ENCODE measurements at regions not wholly inside any gene's neighbourhood (a gene's known extent, or its start where the extent isn't known, plus 50 kb on each side); places are given as distances from the start of the nearest gene placed in this dataset.

DNA sequence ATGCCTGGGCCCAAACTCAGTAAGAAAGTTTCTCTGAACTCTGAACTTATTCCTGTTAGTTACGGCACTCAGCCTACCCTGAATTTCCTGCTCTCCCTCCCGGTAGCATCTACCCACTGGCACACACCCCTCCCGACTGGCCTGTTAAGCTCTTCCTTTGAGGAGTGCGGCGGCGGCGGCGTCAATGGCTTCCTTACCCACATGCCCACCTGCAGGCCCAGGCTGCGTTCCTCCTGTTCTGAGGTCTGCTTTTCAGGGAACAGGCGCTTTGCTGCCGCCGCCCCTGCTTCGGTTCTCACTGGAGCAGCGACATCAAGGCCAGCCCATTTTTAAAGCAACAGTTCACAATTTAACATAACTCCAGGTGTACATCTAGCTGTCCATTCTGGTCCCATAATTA is 432.4 kb downstream of the DCDC2C start:
- TF ChIP-seq, protein P1, sequence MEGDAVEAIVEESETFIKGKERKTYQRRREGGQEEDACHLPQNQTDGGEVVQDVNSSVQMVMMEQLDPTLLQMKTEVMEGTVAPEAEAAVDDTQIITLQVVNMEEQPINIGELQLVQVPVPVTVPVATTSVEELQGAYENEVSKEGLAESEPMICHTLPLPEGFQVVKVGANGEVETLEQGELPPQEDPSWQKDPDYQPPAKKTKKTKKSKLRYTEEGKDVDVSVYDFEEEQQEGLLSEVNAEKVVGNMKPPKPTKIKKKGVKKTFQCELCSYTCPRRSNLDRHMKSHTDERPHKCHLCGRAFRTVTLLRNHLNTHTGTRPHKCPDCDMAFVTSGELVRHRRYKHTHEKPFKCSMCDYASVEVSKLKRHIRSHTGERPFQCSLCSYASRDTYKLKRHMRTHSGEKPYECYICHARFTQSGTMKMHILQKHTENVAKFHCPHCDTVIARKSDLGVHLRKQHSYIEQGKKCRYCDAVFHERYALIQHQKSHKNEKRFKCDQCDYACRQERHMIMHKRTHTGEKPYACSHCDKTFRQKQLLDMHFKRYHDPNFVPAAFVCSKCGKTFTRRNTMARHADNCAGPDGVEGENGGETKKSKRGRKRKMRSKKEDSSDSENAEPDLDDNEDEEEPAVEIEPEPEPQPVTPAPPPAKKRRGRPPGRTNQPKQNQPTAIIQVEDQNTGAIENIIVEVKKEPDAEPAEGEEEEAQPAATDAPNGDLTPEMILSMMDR (IDR thresholded peaks at IDR 0.05; ENCODE audit: borderline replicate concordance, control extremely low read depth, extremely low read depth, insufficient read depth, missing control alignments) = no peak
- in situ Hi-C loops (cut with MboI; ENCODE audit: low sequenced_read_pairs, unreplicated experiment) = no loop called here
- no peak for DNase-seq (ENCODE audit: low spot score)

DNA sequence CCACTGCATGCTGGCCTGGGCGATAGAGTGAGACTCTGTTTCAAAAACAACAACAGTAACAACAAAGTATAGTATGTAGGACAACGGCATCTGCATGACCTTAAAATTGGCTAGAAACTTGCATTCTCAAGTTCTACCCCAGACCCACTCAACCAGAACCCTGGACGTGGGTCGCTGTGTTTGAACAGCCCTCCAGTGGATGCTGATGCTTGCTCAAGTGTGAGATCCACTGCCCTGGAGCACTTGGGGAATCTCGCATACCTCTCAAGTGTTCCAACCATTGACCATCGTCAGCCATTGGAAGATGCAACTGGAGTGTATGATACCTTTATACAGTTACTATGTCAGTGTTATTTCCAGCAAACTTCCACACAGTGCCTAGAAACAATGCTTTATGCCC is 435.9 kb downstream of the DCDC2C start:
- in situ Hi-C loops (cut with MboI; ENCODE audit: low sequenced_read_pairs, unreplicated experiment) = no loop called here
- TF ChIP-seq, protein P1 (IDR thresholded peaks at IDR 0.05; ENCODE audit: borderline replicate concordance, control extremely low read depth, extremely low read depth, insufficient read depth, missing control alignments) = no peak
- no peak for DNase-seq (ENCODE audit: low spot score)

DNA sequence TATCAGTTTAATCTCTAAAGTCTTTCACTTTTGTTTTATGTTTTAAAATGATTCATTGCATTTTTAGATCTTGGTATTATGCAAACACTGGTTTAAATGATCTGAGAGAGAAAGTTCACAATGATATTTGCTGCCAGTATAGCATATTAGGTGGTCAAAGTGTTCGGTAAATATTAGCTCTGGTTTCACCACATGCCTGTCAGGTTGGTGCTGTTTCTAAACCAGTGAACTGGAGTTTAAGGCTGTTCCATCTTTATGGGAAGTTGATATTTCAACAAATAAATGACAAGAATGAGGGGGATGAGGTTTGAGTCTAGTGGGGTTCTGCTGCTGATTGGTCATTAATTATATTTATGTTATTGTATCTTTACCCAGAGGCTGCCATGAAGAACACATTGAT is 436.4 kb downstream of the DCDC2C start:
- in situ Hi-C loops (cut with MboI; ENCODE audit: low sequenced_read_pairs, unreplicated experiment) = no loop called here
- DNase-seq (ENCODE audit: low spot score) = no peak
- TF ChIP-seq, protein P1 (IDR thresholded peaks at IDR 0.05; ENCODE audit: borderline replicate concordance, control extremely low read depth, extremely low read depth, insufficient read depth, missing control alignments) = no peak

DNA sequence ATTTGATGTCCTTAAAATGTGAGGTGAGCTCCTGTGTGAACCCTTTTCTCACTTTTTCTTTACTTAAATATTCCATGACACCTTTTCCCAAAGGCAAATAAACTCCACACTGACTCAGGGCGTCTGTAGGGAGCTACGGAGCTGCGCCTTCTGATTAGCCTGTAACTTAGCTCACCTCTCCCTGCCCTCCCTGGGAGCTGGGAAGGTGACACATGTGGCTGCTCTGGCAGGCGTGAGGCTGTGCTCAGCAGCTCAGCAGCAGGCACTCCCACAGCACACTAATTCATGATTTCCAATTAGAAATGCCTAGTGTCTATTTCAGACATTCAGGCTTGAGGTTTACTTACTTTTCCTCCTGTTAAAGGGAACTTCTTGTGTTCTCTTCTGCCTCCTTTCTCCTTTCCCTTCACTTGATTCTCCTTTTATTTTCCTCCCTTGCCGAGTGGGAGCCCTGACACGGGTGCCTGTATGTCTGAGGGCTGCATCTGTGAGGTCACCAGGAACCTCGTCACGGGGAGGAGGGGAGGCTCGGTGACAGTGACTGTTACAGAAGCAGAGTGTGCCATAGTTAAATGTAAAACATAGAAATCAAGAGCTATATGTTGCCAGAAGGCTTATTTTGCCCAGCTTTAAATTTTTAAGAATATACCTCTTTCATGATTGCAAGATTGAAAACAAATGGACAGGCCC is 437.1 kb downstream of the DCDC2C start:
- DNase-seq (ENCODE audit: low spot score) = no peak
- in situ Hi-C loops (cut with MboI; ENCODE audit: low sequenced_read_pairs, unreplicated experiment) = no loop called here
- TF ChIP-seq, protein P1 (IDR thresholded peaks at IDR 0.05; ENCODE audit: borderline replicate concordance, control extremely low read depth, extremely low read depth, insufficient read depth, missing control alignments) = no peak

DNA sequence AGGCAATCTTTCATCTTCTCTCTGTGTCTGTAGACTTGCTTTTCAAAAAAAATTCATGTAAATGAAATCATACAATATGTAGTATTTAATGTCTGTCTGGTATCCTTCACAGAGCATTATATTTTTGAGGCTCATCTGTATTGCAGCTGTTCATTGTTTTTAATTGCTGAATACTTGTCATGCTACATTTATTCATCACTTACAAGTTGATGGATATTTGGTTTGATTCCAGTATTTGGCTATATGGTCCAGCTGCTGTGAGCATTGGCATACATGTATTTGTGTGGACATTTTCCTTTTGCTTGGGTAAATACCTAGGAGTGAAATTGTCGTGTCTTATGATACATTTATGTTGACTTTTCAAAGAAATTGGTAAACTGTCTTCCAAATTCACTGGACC is 441.4 kb downstream of the DCDC2C start:
- DNase-seq (ENCODE audit: low spot score) = no peak
- TF ChIP-seq, protein P1 (IDR thresholded peaks at IDR 0.05; ENCODE audit: borderline replicate concordance, control extremely low read depth, extremely low read depth, insufficient read depth, missing control alignments) = no peak
- in situ Hi-C loops (cut with MboI; ENCODE audit: low sequenced_read_pairs, unreplicated experiment) = no loop called here

DNA sequence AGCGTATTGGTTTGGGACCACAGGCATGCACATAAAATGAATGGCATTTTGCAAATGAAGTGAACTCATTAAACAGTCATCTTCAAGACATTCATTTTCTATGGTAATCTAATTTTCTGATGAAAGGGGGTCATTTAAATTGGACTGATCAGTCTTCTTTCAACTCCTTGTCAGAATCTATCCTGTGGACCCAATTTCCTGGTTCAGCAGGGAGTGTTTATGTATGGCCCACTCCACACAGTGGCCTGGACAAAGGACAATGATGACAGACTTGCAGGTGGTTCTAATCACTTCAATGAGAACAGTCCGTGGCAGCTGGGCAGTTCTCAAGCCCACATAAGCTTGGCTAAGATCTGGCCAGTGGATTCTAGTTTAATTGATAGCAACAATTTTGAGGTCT is 448.1 kb downstream of the DCDC2C start:
- in situ Hi-C loops (cut with MboI; ENCODE audit: low sequenced_read_pairs, unreplicated experiment) = no loop called here
- DNase-seq (ENCODE audit: low spot score) = no peak
- TF ChIP-seq, protein P1 (IDR thresholded peaks at IDR 0.05; ENCODE audit: borderline replicate concordance, control extremely low read depth, extremely low read depth, insufficient read depth, missing control alignments) = no peak
